Upper lobe of left lung (tissue), 6 donors: ENCODE measurements at regions not wholly inside any gene's neighbourhood (a gene's known extent, or its start where the extent isn't known, plus 50 kb on each side); places are given as distances from the start of the nearest gene placed in this dataset.

Experiments used
- ATAC-seq, 2 donors: fragments of 200-7000 bp; cut with Tn5 transposase; one replicate each; pipeline ENCODE4 v1.9.1; 2022; ENCODE audit warnings: mild to moderate bottlenecking in 2 of 2, moderate library complexity in 2 of 2; ENCODE audit not compliant: low FRiP score in 2 of 2
- DNase-seq, 2 donors: peaks; one replicate each; pipeline ENCODE4 v3.0.0-alpha.2; 2019 to 2020
- H3K27ac ChIP-seq, 4 donors: fragments of 200-600 bp; sonication (generic); one replicate each; pipeline ENCODE4 v1.5.1; 2016 to 2019
- H3K27me3 ChIP-seq, 4 donors: fragments of 200-600 bp; sonication (generic); one replicate each; pipeline ENCODE4 v1.5.1; 2017 to 2019
- H3K36me3 ChIP-seq, 4 donors: fragments of 200-600 bp; sonication (generic); one replicate each; pipeline ENCODE4 v1.5.1; 2016 to 2019
- H3K4me1 ChIP-seq, 4 donors: fragments of 200-600 bp; sonication (generic); one replicate each; pipeline ENCODE4 v1.5.1; 2018 to 2019
- H3K4me3 ChIP-seq, 4 donors: fragments of 200-600 bp; sonication (generic); one replicate each; pipeline ENCODE4 v1.5.1; 2017 to 2019; ENCODE audit warnings: mild to moderate bottlenecking in 2 of 4, moderate library complexity in 1 of 4
- H3K9me3 ChIP-seq, 4 donors: fragments of 200-600 bp; sonication (generic); one replicate each; pipeline ENCODE4 v1.5.1; 2018 to 2019
- EP300 ChIP-seq, 4 donors: sonication (generic); formaldehyde crosslinking; IDR thresholded peaks; one replicate each; pipeline ENCODE4 v1.5.1; 2017; ENCODE audit warnings: antibody characterized with exemption in 4 of 4, control low read depth in 2 of 4
- POLR2A ChIP-seq, 4 donors: fragments of 450-650 bp; IDR thresholded peaks; one replicate each; pipeline ENCODE4 v1.5.1; 2016 to 2017; ENCODE audit warnings: antibody characterized with exemption in 4 of 4, mild to moderate bottlenecking in 2 of 4
- POLR2AphosphoS5 ChIP-seq, 2 donors: sonication (generic); formaldehyde crosslinking; IDR thresholded peaks; one replicate each; pipeline ENCODE4 v1.5.1; 2017; ENCODE audit warnings: antibody characterized with exemption in 2 of 2
- WGBS, 2 donors: methylation state at CpG; one replicate each; pipeline ENCODE4 v1.1.5; 2017 to 2018; 5-methylcytosine and 5-hydroxymethylcytosine counted together
- TF ChIP-seq, protein P1 (sequence below), 6 experiments: fragments of 450-650 bp in 4 of 6; fragments of 200-600 bp in 2 of 6; sonication (generic) in 2 of 6; IDR thresholded peaks; one replicate each; pipeline ENCODE4 v1.5.1; 2016 to 2019; ENCODE audit warnings: antibody characterized with exemption in 6 of 6
- donor health status: DM: no; HTN: no; CAD: no; lungs with moderate emphysema.
- donor health status: DM: no; HTN: yes; CAD: no; lungs with severe emphysema.

DNA sequence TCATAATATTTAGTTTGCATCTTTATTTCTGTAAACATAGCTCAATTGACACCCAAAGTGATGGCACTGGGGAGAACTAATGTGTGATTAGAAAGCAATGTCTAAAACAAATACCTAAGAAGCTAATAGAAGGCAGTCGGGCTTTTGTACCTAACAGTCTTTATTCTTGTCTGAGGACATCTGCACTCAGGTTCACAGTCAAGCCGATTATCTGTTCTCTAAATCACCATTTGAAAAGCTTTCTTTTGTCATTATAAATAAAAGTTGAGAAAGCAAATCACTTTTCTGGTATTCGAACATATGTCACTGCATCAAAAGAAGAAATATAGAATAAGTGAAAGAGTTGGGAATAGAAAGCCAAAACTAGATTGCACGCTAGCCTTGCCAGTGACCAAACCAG lies 2037.9 kb upstream of the TENM3 start:
- 84 to 87% methylated on average over 4 of the region's 4 CpGs for WGBS, 2 donors
- no peaks in the 10 kb centered on the region for H3K27me3 ChIP-seq
- no peak overlapping the region for H3K27ac ChIP-seq
- DNase-seq (no peak), ATAC-seq (no peak)
- no peaks in the 10 kb centered on the region for H3K36me3 ChIP-seq
- no peaks in the 10 kb centered on the region for H3K4me1 ChIP-seq
- TF ChIP-seq EP300 (IDR thresholded peaks at IDR 0.05) (no peak), POLR2A (IDR thresholded peaks at IDR 0.05) (no peak), POLR2AphosphoS5 (IDR thresholded peaks at IDR 0.05) (no peak)
- TF ChIP-seq, protein P1, sequence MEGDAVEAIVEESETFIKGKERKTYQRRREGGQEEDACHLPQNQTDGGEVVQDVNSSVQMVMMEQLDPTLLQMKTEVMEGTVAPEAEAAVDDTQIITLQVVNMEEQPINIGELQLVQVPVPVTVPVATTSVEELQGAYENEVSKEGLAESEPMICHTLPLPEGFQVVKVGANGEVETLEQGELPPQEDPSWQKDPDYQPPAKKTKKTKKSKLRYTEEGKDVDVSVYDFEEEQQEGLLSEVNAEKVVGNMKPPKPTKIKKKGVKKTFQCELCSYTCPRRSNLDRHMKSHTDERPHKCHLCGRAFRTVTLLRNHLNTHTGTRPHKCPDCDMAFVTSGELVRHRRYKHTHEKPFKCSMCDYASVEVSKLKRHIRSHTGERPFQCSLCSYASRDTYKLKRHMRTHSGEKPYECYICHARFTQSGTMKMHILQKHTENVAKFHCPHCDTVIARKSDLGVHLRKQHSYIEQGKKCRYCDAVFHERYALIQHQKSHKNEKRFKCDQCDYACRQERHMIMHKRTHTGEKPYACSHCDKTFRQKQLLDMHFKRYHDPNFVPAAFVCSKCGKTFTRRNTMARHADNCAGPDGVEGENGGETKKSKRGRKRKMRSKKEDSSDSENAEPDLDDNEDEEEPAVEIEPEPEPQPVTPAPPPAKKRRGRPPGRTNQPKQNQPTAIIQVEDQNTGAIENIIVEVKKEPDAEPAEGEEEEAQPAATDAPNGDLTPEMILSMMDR (IDR thresholded peaks at IDR 0.05), result no peak
- H3K9me3 ChIP-seq, result no peaks in the 10 kb centered on the region
- H3K4me3 ChIP-seq, result no peak overlapping the region

DNA sequence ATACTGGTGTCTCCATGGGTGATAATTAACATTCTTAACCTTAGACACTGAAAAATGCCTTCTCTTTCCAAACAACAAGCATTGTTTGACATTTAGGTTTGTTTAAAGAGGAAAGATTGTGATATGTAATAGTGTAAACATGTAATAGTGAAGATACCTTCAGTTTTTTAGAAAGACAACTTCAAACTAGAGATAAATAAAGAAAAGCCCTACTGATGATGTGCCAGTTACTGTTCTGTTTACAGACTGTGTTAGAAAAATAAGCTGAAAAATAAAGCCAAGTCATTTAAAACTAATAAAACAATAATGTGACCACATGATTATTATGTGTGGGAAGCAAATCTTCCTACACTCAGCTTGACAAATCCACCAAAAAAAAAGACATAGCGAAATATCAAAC lies 2035.3 kb upstream of the TENM3 start:
- Histone ChIP-seq H3K4me1 (no peaks in the 10 kb centered on the region), H3K27ac (no peak overlapping the region), H3K36me3 (no peaks in the 10 kb centered on the region), H3K4me3 (no peak overlapping the region), H3K27me3 (no peaks in the 10 kb centered on the region), H3K9me3 (no peaks in the 10 kb centered on the region)
- WGBS, 2 donors, result 71 to 75% methylated on average over 1 of the region's 1 CpG
- ATAC-seq (no peak), DNase-seq (no peak)
- TF ChIP-seq POLR2A (IDR thresholded peaks at IDR 0.05) (no peak), POLR2AphosphoS5 (IDR thresholded peaks at IDR 0.05) (no peak), EP300 (IDR thresholded peaks at IDR 0.05) (no peak)
- TF ChIP-seq, protein P1 (IDR thresholded peaks at IDR 0.05), result no peak

DNA sequence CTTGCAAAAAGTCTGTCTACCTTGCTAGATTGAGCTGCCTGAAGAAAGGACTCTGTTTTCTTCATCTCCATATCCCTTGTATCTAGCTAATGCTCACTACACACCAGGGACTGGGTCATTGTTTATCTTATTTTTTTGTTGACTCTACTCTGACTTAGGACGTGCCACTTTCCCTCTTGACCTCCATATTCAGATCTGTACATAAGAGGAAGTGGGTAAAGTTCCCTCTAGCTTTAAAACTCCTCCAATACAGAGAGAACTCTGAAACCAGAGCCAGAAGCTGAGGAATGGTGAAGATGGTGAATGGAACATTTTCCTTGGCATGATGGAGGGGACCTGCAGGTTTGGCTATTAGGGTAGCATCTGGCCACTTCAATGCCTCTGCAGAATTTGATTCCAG lies 2026.1 kb upstream of the TENM3 start:
- ATAC-seq (no peak), DNase-seq (no peak)
- Histone ChIP-seq H3K9me3 (peaks cover 0 to 4% (median 0%) of the 10 kb centered on the region in 4 donors), H3K36me3 (no peaks in the 10 kb centered on the region), H3K27me3 (no peaks in the 10 kb centered on the region), H3K27ac (no peak overlapping the region), H3K4me1 (no peaks in the 10 kb centered on the region), H3K4me3 (no peak overlapping the region)
- WGBS, 2 donors, result 20 to 43% methylated on average over 1 of the region's 1 CpG
- no peak for TF ChIP-seq POLR2AphosphoS5 (IDR thresholded peaks at IDR 0.05)
- TF ChIP-seq, protein P1 (IDR thresholded peaks at IDR 0.05), result no peak
- TF ChIP-seq POLR2A (IDR thresholded peaks at IDR 0.05), result no peak
- TF ChIP-seq EP300 (IDR thresholded peaks at IDR 0.05), result no peak

DNA sequence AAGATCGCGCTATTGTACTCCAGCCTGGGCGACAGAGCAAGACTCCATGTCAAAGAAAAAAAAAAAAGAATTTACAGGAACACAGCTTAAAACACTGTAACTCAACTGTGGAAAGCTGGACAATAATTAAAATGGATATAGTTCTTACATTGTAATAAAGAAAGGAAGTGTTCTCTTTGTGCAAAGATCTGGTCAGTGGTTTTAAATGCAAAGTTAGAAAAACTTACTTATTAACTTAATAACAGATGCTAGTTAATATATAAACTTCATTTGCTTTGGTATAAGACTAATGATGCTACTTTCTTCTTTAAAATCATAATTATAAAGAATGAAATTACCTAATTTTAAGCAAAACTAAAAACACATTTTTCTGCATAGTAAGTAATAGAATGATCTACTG lies 2024.1 kb upstream of the TENM3 start:
- ATAC-seq, result no peak
- Histone ChIP-seq H3K9me3 (peaks cover 0 to 4% (median 0%) of the 10 kb centered on the region in 4 donors), H3K27ac (no peak overlapping the region), H3K4me3 (no peak overlapping the region), H3K27me3 (no peaks in the 10 kb centered on the region), H3K36me3 (no peaks in the 10 kb centered on the region), H3K4me1 (no peaks in the 10 kb centered on the region)
- no peak for DNase-seq
- TF ChIP-seq, protein P1 (IDR thresholded peaks at IDR 0.05), result no peak
- TF ChIP-seq EP300 (IDR thresholded peaks at IDR 0.05) (no peak), POLR2AphosphoS5 (IDR thresholded peaks at IDR 0.05) (no peak), POLR2A (IDR thresholded peaks at IDR 0.05) (no peak)
- 91 to 98% methylated on average over 3 of the region's 3 CpGs for WGBS, 2 donors

DNA sequence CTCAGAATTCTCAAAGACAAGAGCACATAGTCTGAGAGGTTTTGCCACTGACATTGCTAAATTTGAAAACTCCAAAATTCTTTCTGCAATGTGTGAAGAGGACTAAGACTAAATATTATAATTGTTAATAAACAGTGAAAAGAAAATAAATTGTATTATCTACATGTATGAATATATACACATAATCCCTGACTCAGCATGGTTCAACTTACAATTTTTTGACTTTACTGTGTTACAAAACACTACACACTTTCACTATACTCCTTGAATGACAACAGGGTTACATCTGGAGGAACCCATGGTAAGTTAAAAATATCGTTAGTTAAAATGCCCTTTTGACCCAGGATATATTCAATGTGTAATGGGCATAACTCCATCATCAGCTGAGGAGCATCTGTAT lies 2017.2 kb upstream of the TENM3 start:
- H3K27me3 ChIP-seq, result no peaks in the 10 kb centered on the region
- H3K27ac ChIP-seq, result no peak overlapping the region
- DNase-seq, result no peak
- H3K36me3 ChIP-seq, result no peaks in the 10 kb centered on the region
- 71 to 77% methylated on average over 1 of the region's 1 CpG for WGBS, 2 donors
- H3K4me3 ChIP-seq, result no peak overlapping the region
- peaks cover 0 to 4% (median 0%) of the 10 kb centered on the region in 4 donors for H3K9me3 ChIP-seq
- no peaks in the 10 kb centered on the region for H3K4me1 ChIP-seq
- no peak for ATAC-seq
- TF ChIP-seq, protein P1 (IDR thresholded peaks at IDR 0.05), result no peak
- TF ChIP-seq EP300 (IDR thresholded peaks at IDR 0.05) (no peak), POLR2AphosphoS5 (IDR thresholded peaks at IDR 0.05) (no peak), POLR2A (IDR thresholded peaks at IDR 0.05) (no peak)
